ENCODE measurements at regions not wholly inside any gene's neighbourhood (a gene's known extent, or its start where the extent isn't known, plus 50 kb on each side); places are given as distances from the start of the nearest gene placed in this dataset.

DNA sequence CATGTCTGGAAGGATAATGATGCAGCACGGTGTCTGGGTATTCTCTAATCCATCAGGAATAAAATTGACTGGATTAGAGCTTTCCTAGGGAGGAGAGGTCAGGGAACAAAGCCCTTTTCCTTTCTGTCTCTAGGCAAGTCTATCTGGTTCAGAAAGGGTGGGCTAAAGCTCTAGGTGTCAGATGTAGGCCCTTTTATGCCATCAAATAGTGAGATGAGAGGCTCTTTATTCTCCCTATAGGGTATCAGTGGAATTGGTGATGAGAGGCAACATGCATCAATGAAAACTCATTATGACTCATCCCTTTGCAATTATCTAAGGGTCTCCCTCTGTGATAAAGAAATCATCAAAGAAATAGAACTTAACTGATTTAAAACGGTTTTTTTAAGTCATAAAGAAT lies 328.0 kb upstream of the CRIM1 start:
- Histone ChIP-seq H3K4me1 (no peaks in the 10 kb centered on the region), H3K4me3 (no peak overlapping the region), H3K27ac (replicated peaks) (no peak overlapping the region), H3K9me3 (replicated peaks) (no peaks in the 10 kb centered on the region), H3K27me3 (ENCODE audit: low read depth) (no peaks in the 10 kb centered on the region), H3K36me3 (no peaks in the 10 kb centered on the region)
- DNase-seq = no peak
- intact Hi-C loops (cut with micrococcal nuclease) = no loop called here
- TF ChIP-seq, protein P1, sequence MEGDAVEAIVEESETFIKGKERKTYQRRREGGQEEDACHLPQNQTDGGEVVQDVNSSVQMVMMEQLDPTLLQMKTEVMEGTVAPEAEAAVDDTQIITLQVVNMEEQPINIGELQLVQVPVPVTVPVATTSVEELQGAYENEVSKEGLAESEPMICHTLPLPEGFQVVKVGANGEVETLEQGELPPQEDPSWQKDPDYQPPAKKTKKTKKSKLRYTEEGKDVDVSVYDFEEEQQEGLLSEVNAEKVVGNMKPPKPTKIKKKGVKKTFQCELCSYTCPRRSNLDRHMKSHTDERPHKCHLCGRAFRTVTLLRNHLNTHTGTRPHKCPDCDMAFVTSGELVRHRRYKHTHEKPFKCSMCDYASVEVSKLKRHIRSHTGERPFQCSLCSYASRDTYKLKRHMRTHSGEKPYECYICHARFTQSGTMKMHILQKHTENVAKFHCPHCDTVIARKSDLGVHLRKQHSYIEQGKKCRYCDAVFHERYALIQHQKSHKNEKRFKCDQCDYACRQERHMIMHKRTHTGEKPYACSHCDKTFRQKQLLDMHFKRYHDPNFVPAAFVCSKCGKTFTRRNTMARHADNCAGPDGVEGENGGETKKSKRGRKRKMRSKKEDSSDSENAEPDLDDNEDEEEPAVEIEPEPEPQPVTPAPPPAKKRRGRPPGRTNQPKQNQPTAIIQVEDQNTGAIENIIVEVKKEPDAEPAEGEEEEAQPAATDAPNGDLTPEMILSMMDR (IDR thresholded peaks at IDR 0.05; ENCODE audit: borderline replicate concordance) = no peak

DNA sequence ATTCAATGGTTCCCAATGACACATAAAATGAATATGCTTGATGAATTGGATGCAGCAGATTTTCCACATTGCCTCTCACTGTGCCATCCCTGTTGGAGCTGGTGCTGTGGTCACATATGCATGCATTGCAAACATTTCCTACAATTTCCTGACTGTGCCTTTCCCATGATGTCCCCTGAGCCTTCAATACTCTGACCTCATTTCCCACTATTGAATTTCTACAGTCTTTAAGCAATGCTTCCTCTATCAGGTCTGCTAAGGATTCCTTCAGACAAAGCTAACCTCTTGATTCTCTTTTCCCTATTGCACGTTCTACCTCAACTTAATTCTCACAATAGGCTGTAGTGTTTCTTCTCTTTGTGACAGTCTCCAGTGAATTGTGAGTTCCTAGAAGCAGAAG lies 342.5 kb upstream of the CRIM1 start:
- H3K4me3 ChIP-seq = no peak overlapping the region
- no peaks in the 10 kb centered on the region for H3K36me3 ChIP-seq
- no peaks in the 10 kb centered on the region for H3K27me3 ChIP-seq (ENCODE audit: low read depth)
- no peaks in the 10 kb centered on the region for H3K4me1 ChIP-seq
- H3K27ac ChIP-seq (replicated peaks) = no peak overlapping the region
- DNase-seq = no peak
- TF ChIP-seq, protein P1 (IDR thresholded peaks at IDR 0.05; ENCODE audit: borderline replicate concordance) = no peak
- intact Hi-C loops (cut with micrococcal nuclease) = no loop called here
- no peaks in the 10 kb centered on the region for H3K9me3 ChIP-seq (replicated peaks)

DNA sequence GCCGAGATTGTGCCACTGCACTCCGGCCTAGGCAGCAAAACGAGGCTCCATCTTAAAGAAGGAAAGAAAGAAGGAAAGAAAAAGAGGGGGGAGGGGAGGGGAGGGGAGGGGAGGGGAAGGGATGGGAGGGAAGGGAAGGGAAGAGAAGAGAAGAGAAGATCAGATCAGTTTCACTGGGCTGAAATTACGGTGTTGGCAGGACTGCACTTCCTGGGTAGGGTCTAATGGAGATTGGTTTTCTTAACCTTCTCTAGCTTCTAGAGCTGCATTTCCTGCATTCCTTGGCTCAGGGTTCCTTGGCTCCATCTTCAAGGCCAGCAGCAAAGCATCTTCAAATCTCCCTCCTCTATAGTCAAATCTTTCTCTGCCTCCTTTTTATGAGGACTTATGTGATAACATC lies 349.1 kb upstream of the CRIM1 start:
- no peaks in the 10 kb centered on the region for H3K36me3 ChIP-seq
- no peaks in the 10 kb centered on the region for H3K9me3 ChIP-seq (replicated peaks)
- intact Hi-C loops (cut with micrococcal nuclease) = no loop called here
- H3K27ac ChIP-seq (replicated peaks) = no peak overlapping the region
- DNase-seq = no peak
- TF ChIP-seq, protein P1 (IDR thresholded peaks at IDR 0.05; ENCODE audit: borderline replicate concordance) = no peak
- H3K4me1 ChIP-seq = no peaks in the 10 kb centered on the region
- no peaks in the 10 kb centered on the region for H3K27me3 ChIP-seq (ENCODE audit: low read depth)
- no peak overlapping the region for H3K4me3 ChIP-seq

DNA sequence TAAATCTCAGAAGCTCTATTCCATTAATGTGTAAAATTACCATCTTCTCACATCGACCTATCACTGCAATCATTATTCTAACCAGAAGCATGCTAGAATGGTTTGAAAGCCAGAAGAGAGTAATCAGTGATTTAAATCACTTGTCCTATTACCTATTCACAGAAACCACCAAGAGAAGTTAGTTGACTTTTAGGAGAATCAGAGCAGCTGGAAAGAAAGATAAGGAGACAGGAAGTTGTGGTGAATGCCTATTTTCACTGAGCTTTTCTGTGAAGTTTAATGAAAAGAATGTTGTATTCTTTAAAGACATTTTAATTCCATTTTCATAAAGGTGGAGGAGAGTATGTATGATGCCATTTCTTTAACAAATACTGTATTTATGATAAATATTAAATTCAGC lies 352.6 kb upstream of the CRIM1 start:
- no peak for DNase-seq
- no peak overlapping the region for H3K4me3 ChIP-seq
- no peaks in the 10 kb centered on the region for H3K9me3 ChIP-seq (replicated peaks)
- no peaks in the 10 kb centered on the region for H3K4me1 ChIP-seq
- intact Hi-C loops (cut with micrococcal nuclease) = no loop called here
- no peak overlapping the region for H3K27ac ChIP-seq (replicated peaks)
- TF ChIP-seq, protein P1 (IDR thresholded peaks at IDR 0.05; ENCODE audit: borderline replicate concordance) = no peak
- H3K36me3 ChIP-seq = no peaks in the 10 kb centered on the region
- no peaks in the 10 kb centered on the region for H3K27me3 ChIP-seq (ENCODE audit: low read depth)

DNA sequence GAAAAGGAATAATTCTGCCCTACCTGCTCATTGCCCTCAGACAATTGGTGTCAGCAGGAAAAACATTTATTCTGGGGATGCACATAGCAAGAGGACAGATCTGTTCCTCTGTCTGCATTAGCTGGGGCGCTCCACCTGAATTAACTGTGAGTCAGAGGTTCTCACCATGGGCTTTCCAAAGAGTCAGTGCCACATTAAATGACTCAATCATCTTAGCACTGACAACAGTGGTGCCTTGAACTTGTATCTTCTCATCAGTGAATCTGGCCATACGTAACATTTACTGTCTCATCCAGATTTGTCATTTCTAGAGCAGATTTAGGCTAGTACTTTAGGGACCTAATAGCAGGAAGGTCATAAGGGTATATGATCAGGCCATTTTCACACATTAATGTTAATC lies 358.1 kb upstream of the CRIM1 start:
- Histone ChIP-seq H3K4me3 (no peak overlapping the region), H3K4me1 (no peaks in the 10 kb centered on the region), H3K27me3 (ENCODE audit: low read depth) (no peaks in the 10 kb centered on the region), H3K9me3 (replicated peaks) (peaks cover 19% of the 10 kb centered on the region), H3K27ac (replicated peaks) (no peak overlapping the region), H3K36me3 (no peaks in the 10 kb centered on the region)
- no peak for DNase-seq
- TF ChIP-seq, protein P1 (IDR thresholded peaks at IDR 0.05; ENCODE audit: borderline replicate concordance) = no peak
- intact Hi-C loops (cut with micrococcal nuclease) = no loop called here

DNA sequence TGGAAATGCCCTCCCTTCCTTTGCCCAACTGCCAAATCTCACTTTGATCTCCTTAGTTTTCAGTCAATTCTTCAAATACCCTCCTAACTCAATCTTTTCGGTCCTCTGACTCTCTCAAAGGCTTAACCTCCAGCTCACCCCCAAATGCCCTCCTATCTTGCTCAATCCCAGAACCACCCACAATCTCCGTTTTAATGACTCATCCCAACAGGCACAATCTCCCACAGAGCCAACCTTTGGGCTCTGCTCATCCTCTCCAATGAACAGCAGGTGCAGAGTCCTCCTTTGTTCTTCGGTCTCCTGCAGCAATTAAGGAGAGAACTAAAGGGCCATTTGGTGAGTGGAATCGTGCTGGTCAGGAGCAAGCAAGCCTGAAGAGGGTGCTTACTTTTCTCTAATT lies 366.1 kb upstream of the CRIM1 start:
- intact Hi-C loops (cut with micrococcal nuclease) = no loop called here
- H3K27ac ChIP-seq (replicated peaks) = no peak overlapping the region

More for the DNA sequence above, 366.1 kb upstream of the CRIM1 start:
- Histone ChIP-seq H3K27me3 (ENCODE audit: low read depth) (no peaks in the 10 kb centered on the region), H3K4me1 (no peaks in the 10 kb centered on the region), H3K4me3 (no peak overlapping the region), H3K36me3 (no peaks in the 10 kb centered on the region), H3K9me3 (replicated peaks) (peaks cover 15% of the 10 kb centered on the region)
- no peak for DNase-seq
- TF ChIP-seq, protein P1 (IDR thresholded peaks at IDR 0.05; ENCODE audit: borderline replicate concordance) = no peak

Data from left ventricle myocardium inferior (tissue), 1 donor.